Smooth muscle cell (in vitro differentiated cells): ENCODE measurements at regions not wholly inside any gene's neighbourhood (a gene's known extent, or its start where the extent isn't known, plus 50 kb on each side); places are given as distances from the start of the nearest gene placed in this dataset.

ENCODE experiments used
- DNase-seq: peaks from one replicate; lab custom pipeline; 2025; ENCODE audit not compliant: unreplicated experiment; lab: John Stamatoyannopoulos, UW
- H2AFZ ChIP-seq: fragments of 200-600 bp; sonication (generic); 2 replicates; pipeline ENCODE4 v1.6.0; 2016; ENCODE audit warnings: antibody characterized with exemption, low read depth, mild to moderate bottlenecking
- H3F3A ChIP-seq: fragments of 200-600 bp; sonication (generic); 2 replicates; pipeline ENCODE4 v1.6.0; 2017; ENCODE audit warnings: antibody characterized with exemption, low read depth
- H3K27ac ChIP-seq: fragments of 200-600 bp; sonication (generic); 2 replicates; pipeline ENCODE4 v1.5.1; 2016; ENCODE audit warnings: low read depth, mild to moderate bottlenecking
- H3K27me3 ChIP-seq: fragments of 200-600 bp; sonication (generic); 2 replicates; pipeline ENCODE4 v1.6.1; 2016; ENCODE audit warnings: low read depth, mild to moderate bottlenecking
- H3K36me3 ChIP-seq: fragments of 200-600 bp; sonication (generic); 2 replicates; pipeline ENCODE4 v1.5.1; 2016; ENCODE audit warnings: low read depth
- H3K4me1 ChIP-seq: fragments of 200-600 bp; sonication (generic); 2 replicates; pipeline ENCODE4 v1.5.1; 2016; ENCODE audit warnings: low read depth
- H3K4me2 ChIP-seq: fragments of 200-600 bp; sonication (generic); 2 replicates; pipeline ENCODE4 v1.6.0; 2016; ENCODE audit warnings: mild to moderate bottlenecking
- H3K4me3 ChIP-seq: fragments of 200-600 bp; sonication (generic); 2 replicates; pipeline ENCODE4 v1.5.1; 2016; ENCODE audit warnings: mild to moderate bottlenecking
- H3K79me2 ChIP-seq: fragments of 200-600 bp; sonication (generic); 2 replicates; pipeline ENCODE4 v1.6.0; 2016; ENCODE audit warnings: low read depth, mild to moderate bottlenecking
- H3K9ac ChIP-seq: fragments of 200-600 bp; sonication (generic); 2 replicates; pipeline ENCODE4 v1.6.0; 2016; ENCODE audit warnings: low read depth
- H3K9me3 ChIP-seq: fragments of 200-600 bp; sonication (generic); replicated peaks from 2 replicates; pipeline ENCODE4 v1.5.1; 2016; ENCODE audit warnings: low read depth
- H4K20me1 ChIP-seq: fragments of 200-600 bp; sonication (generic); 2 replicates; pipeline ENCODE4 v1.6.0; 2016; ENCODE audit warnings: low read depth
- CTCF ChIP-seq: fragments of 200-600 bp; sonication (generic); IDR thresholded peaks from 2 replicates; pipeline ENCODE4 v1.5.1; 2017; ENCODE audit warnings: borderline replicate concordance, mild to moderate bottlenecking, antibody characterized with exemption; ENCODE audit not compliant: insufficient read depth, poor library complexity, severe bottlenecking
- WGBS: methylation state at CpG from one replicate; pipeline ENCODE4 v1.1.7; 2016; ENCODE audit warnings: low lambda C conversion rate; 5-methylcytosine and 5-hydroxymethylcytosine counted together

- Histone ChIP-seq H3K4me2 (no peak overlapping the region), H3F3A (peaks cover 3% of the 10 kb centered on the region), H3K9me3 (no peaks in the 10 kb centered on the region), H3K27ac (peak overlapping the region; percentile 70), H3K36me3 (no peaks in the 10 kb centered on the region), H2AFZ (no peak overlapping the region), H3K4me1 (peaks cover 13% of the 10 kb centered on the region), H3K79me2 (no peaks in the 10 kb centered on the region), H3K27me3 (no peaks in the 10 kb centered on the region), H4K20me1 (no peaks in the 10 kb centered on the region), H3K9ac (peak overlapping the region; percentile 19), H3K4me3 (no peak overlapping the region)
- TF ChIP-seq CTCF, result no peak
- no peak for DNase-seq
- 93% methylated on average over 2 of the region's 2 CpGs for WGBS
Measured at GRCh38 chr20:39894067-39894466, 795.0 kb downstream of the MAFB start.

GRCh38 chr20:39893003-39893685, 795.9 kb downstream of the MAFB start:
- no peaks in the 10 kb centered on the region for H3K27me3 ChIP-seq
- peak overlapping the region; percentile 34 for H3K4me2 ChIP-seq
- no peaks in the 10 kb centered on the region for H3K79me2 ChIP-seq
- DNase-seq, result no peak
- H3K36me3 ChIP-seq, result no peaks in the 10 kb centered on the region
- no peak overlapping the region for H2AFZ ChIP-seq
- H3K4me1 ChIP-seq, result peaks cover 13% of the 10 kb centered on the region
- H4K20me1 ChIP-seq, result no peaks in the 10 kb centered on the region
- H3K27ac ChIP-seq, result peak overlapping the region; percentile 70
- no peaks in the 10 kb centered on the region for H3K9me3 ChIP-seq
- peaks cover 3% of the 10 kb centered on the region for H3F3A ChIP-seq
- H3K9ac ChIP-seq, result peak overlapping the region; percentile 30
- TF ChIP-seq CTCF, result peak; percentile 18
- no peak overlapping the region for H3K4me3 ChIP-seq
- WGBS, result 56% methylated on average over 1 of the region's 1 CpG

GRCh38 chr20:39890697-39891096, 798.3 kb downstream of the MAFB start:
- Histone ChIP-seq H3K27ac (no peak overlapping the region), H3K9ac (no peak overlapping the region), H3K36me3 (no peaks in the 10 kb centered on the region), H3K4me1 (peaks cover 6% of the 10 kb centered on the region), H3K79me2 (no peaks in the 10 kb centered on the region), H3K4me2 (no peak overlapping the region), H4K20me1 (no peaks in the 10 kb centered on the region), H2AFZ (no peak overlapping the region), H3F3A (no peaks in the 10 kb centered on the region), H3K27me3 (no peaks in the 10 kb centered on the region), H3K9me3 (no peaks in the 10 kb centered on the region), H3K4me3 (no peak overlapping the region)
- WGBS, result 96% methylated on average over 1 of the region's 1 CpG
- no peak for TF ChIP-seq CTCF
- no peak for DNase-seq

- no peaks in the 10 kb centered on the region for H3K79me2 ChIP-seq
- H4K20me1 ChIP-seq, result no peaks in the 10 kb centered on the region
- no peaks in the 10 kb centered on the region for H3K27me3 ChIP-seq
- DNase-seq, result no peak
- TF ChIP-seq CTCF, result no peak
- H3K9ac ChIP-seq, result no peak overlapping the region
- no peaks in the 10 kb centered on the region for H3K9me3 ChIP-seq
- no peak overlapping the region for H2AFZ ChIP-seq
- H3K4me1 ChIP-seq, result peaks cover 6% of the 10 kb centered on the region
- no peak overlapping the region for H3K4me3 ChIP-seq
- H3K36me3 ChIP-seq, result no peaks in the 10 kb centered on the region
- H3K4me2 ChIP-seq, result no peak overlapping the region
- WGBS, result 85% methylated on average over 2 of the region's 2 CpGs
- no peak overlapping the region for H3K27ac ChIP-seq
- H3F3A ChIP-seq, result no peaks in the 10 kb centered on the region
Measured at GRCh38 chr20:39888310-39888709, 800.7 kb downstream of the MAFB start.
